Activated naive CD8-positive, alpha-beta T cell treated with anti-CD3 and anti-CD28 coated beads for 36 hours (primary cell): ENCODE measurements at regions not wholly inside any gene's neighbourhood (a gene's known extent, or its start where the extent isn't known, plus 50 kb on each side); places are given as distances from the start of the nearest gene placed in this dataset.

Experiments used
- DNase-seq: peaks from one replicate; pipeline ENCODE4 v3.0.0; 2021
- H3K27ac Mint-ChIP-seq: one replicate; pipeline ENCODE4 v1.8.0; 2022; ENCODE audit warnings: mild to moderate bottlenecking, moderate library complexity, mixed read lengths
- H3K27me3 Mint-ChIP-seq: one replicate; pipeline ENCODE4 v1.8.0; 2022; ENCODE audit warnings: mild to moderate bottlenecking, mixed read lengths
- H3K36me3 Mint-ChIP-seq: one replicate; pipeline ENCODE4 v1.8.0; 2021; ENCODE audit warnings: mild to moderate bottlenecking, mixed read lengths
- H3K4me1 Mint-ChIP-seq: one replicate; pipeline ENCODE4 v1.8.0; 2021; ENCODE audit warnings: mixed read lengths
- H3K4me3 Mint-ChIP-seq: one replicate; pipeline ENCODE4 v1.8.0; 2022; ENCODE audit warnings: mild to moderate bottlenecking, moderate library complexity, mixed read lengths
- H3K9me3 Mint-ChIP-seq: one replicate; pipeline ENCODE4 v1.8.0; 2022; ENCODE audit warnings: mixed read lengths

DNA sequence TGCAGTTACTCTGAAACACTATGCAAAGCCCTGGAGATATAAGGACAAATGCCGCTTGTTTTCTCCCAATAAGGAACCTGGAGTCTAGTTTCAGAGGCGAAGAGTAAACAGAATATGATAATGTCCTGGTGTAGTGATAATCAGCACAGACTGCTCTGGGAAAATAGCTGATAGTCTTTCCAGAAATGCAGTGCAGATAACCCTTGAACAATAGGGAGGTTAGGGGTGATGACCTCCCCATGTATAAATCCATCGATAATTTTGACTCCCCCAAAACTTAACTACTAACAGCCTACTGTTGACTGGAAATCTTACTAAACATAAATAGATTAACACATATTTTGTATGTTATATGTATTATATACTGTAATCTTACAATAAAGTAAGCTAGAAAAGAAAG lies 1280.9 kb upstream of the TENM3 start:
- Mint-ChIP-seq H3K27ac (no peak overlapping the region), H3K36me3 (no peaks in the 10 kb centered on the region), H3K4me3 (no peak overlapping the region), H3K4me1 (no peaks in the 10 kb centered on the region), H3K9me3 (peaks cover 1% of the 10 kb centered on the region), H3K27me3 (no peaks in the 10 kb centered on the region)
- DNase-seq, result no peak

DNA sequence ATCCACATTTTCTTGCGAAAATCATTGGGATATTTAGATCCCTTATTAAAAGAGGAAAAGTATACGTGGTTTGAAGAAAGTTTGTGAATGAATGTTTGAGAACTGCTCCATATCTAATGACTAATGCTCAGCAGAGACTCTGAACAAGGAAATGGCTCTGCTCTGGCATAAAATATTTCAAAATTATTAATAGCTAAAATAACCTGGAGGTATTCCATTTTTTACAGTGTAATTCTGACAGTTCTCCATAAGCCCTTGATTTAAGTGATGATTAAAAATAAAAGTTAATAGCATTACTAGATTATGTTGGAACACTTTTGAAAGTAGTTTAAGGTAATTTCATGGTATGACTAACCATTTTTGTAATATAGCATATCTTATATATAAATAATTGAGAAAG lies 1276.9 kb upstream of the TENM3 start:
- Mint-ChIP-seq H3K4me3 (no peak overlapping the region), H3K4me1 (no peaks in the 10 kb centered on the region), H3K27ac (no peak overlapping the region), H3K9me3 (peaks cover 1% of the 10 kb centered on the region), H3K36me3 (no peaks in the 10 kb centered on the region), H3K27me3 (no peaks in the 10 kb centered on the region)
- no peak for DNase-seq

DNA sequence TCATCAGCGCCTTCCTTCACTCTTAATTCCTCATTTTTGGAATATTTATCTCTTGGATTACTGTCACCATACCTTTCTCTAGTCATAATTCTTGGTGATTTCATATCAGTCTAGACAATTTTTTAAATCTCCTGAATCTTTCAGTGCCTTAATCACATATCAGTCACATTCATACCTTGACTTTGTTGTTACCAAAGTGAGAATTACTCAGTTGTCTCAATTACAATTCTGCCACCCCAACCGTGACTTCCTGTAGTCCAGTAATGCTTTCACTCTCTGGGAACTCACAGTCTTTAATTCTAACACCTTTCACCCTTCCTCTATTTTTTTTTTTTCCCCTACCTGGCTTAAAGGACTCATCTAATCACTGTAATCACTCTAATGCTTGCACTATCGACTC lies 1275.3 kb upstream of the TENM3 start:
- DNase-seq, result no peak
- H3K4me1 Mint-ChIP-seq, result no peaks in the 10 kb centered on the region
- H3K36me3 Mint-ChIP-seq, result no peaks in the 10 kb centered on the region
- H3K27ac Mint-ChIP-seq, result no peak overlapping the region
- H3K4me3 Mint-ChIP-seq, result no peak overlapping the region
- H3K27me3 Mint-ChIP-seq, result no peaks in the 10 kb centered on the region
- peaks cover 2% of the 10 kb centered on the region for H3K9me3 Mint-ChIP-seq

DNA sequence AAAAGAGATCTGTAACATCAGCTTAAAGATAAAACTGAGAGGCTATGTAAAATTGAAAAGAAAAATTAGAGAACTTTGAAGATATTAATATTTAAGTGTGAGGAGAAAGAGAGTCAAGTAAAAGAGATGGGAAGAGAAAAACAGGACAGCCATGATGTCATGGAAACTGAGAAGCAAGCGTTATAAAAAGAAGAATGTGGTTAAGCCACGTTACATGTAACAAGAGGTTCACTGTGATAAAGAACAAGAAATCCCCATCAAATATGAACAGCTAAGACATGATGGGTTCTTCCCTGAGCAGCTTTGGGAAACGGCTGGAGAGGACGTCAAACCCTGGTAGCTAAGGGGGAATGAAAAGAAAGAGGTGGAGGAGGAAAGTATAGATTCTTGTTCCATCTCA lies 1269.3 kb upstream of the TENM3 start:
- no peak overlapping the region for H3K4me3 Mint-ChIP-seq
- H3K4me1 Mint-ChIP-seq, result no peaks in the 10 kb centered on the region
- no peak overlapping the region for H3K27ac Mint-ChIP-seq
- no peaks in the 10 kb centered on the region for H3K36me3 Mint-ChIP-seq
- no peak for DNase-seq
- H3K27me3 Mint-ChIP-seq, result no peaks in the 10 kb centered on the region
- H3K9me3 Mint-ChIP-seq, result peaks cover 1% of the 10 kb centered on the region

DNA sequence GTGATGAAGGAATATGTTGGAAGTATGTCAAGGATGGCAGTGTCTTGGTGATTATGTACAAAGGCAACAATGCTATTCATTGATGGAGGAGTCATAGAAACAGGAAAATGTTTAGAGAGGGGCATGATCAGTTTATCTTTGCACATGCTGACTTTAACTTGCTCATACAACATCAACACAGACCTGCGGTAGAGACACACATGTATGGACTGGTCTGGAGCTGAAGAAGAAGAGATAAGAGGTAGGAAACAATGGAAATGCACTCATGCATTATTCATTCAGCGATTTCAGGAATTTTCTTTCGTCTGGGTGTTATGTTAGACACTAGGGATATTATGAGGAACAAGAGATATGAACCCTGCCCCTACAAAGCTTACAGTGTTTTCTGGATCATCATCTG lies 1252.3 kb upstream of the TENM3 start:
- Mint-ChIP-seq H3K36me3 (no peaks in the 10 kb centered on the region), H3K27ac (no peak overlapping the region), H3K27me3 (no peaks in the 10 kb centered on the region), H3K4me1 (no peaks in the 10 kb centered on the region), H3K4me3 (no peak overlapping the region), H3K9me3 (no peaks in the 10 kb centered on the region)
- no peak for DNase-seq

DNA sequence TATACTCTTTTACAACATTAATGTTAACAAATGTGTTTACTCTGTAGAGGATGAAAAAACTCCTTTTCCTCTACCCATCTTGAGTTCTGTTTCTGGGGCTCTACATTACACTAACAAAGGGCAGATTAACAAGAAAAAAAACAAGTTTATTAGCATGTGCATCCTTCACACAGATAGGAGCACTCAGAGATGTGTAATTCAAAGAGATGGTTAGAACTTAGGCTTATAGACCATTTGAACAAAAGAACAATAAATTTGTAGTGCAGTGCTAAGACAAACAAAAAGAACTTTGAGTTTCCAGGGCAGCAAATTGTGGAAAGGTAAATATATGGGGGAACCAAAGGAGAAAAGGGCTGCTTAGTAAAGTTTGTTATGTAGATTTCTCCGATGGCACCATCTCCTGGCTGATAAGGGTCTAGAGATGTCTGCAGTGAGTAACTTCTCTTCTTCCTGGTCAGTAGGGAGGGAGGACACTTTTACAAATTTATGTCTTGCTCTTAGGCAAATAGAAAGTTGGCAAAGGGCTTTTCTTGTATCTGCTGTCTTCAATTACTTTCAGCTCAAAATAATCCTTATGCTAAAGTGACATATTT lies 1249.9 kb upstream of the TENM3 start:
- Mint-ChIP-seq H3K4me1 (no peaks in the 10 kb centered on the region), H3K27ac (no peak overlapping the region), H3K36me3 (no peaks in the 10 kb centered on the region), H3K4me3 (no peak overlapping the region), H3K27me3 (no peaks in the 10 kb centered on the region), H3K9me3 (peaks cover 2% of the 10 kb centered on the region)
- no peak for DNase-seq

DNA sequence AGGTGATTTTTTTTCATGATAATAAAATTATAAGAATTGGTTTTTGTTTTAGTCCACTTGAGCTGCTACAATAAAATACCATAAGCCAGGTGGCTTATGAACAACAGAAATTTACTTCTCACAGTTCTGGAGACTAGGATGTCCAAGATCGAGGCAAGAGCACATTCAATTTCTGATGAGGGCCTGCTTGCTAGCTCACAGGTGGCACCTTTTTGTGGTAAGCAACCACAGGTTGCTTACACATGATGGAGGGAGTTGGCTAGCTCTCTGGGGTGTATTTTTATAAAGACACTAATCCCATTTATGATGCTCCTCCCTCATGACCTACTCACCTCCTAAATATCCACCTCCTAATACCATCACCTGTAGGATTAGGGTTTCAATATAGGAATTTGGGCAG lies 1248.5 kb upstream of the TENM3 start:
- H3K36me3 Mint-ChIP-seq, result no peaks in the 10 kb centered on the region
- H3K4me1 Mint-ChIP-seq, result no peaks in the 10 kb centered on the region
- H3K27me3 Mint-ChIP-seq, result no peaks in the 10 kb centered on the region
- DNase-seq, result no peak
- H3K27ac Mint-ChIP-seq, result no peak overlapping the region
- H3K4me3 Mint-ChIP-seq, result no peak overlapping the region
- peaks cover 2% of the 10 kb centered on the region for H3K9me3 Mint-ChIP-seq

DNA sequence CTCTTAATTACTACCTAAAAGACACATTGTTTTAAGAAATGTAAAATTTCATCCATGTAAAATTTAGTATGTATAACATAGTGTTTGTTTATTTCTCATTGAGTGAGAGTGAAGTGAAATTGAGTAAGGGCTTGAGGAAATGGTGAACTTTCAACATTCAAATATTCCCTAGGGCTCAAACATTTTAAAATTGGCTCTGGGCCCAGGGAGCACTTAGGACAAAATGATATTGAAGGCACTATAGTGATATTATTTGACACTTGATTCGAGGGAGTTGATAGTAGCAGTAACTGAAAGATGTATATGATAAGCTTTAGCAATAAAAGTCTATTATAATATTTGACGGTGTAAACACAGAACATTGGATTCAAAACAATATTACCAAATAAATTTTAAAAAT lies 1244.0 kb upstream of the TENM3 start:
- Mint-ChIP-seq H3K9me3 (peaks cover 3% of the 10 kb centered on the region), H3K4me3 (no peak overlapping the region), H3K4me1 (no peaks in the 10 kb centered on the region), H3K36me3 (no peaks in the 10 kb centered on the region), H3K27ac (no peak overlapping the region), H3K27me3 (no peaks in the 10 kb centered on the region)
- DNase-seq, result no peak

DNA sequence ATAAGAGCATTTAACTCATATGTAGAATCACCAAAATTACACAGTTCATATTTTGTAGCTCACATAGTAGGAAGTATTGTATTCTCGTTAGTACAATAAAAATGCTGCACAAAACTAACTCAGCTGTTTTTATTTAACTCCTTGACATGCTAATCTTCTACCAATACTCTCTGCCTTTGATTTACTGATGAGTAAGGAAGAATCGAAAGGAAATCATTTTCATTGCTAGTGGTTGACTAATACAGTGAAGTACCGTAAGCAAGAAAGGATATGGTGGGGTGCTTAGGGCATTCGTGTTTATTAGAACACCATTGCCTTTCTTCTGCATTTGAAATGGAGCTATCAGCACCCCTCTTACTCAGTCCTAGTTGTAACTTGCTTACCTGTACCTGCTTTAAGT lies 1239.1 kb upstream of the TENM3 start:
- Mint-ChIP-seq H3K36me3 (no peaks in the 10 kb centered on the region), H3K9me3 (peaks cover 2% of the 10 kb centered on the region), H3K27me3 (no peaks in the 10 kb centered on the region), H3K27ac (no peak overlapping the region), H3K4me3 (no peak overlapping the region), H3K4me1 (no peaks in the 10 kb centered on the region)
- no peak for DNase-seq

DNA sequence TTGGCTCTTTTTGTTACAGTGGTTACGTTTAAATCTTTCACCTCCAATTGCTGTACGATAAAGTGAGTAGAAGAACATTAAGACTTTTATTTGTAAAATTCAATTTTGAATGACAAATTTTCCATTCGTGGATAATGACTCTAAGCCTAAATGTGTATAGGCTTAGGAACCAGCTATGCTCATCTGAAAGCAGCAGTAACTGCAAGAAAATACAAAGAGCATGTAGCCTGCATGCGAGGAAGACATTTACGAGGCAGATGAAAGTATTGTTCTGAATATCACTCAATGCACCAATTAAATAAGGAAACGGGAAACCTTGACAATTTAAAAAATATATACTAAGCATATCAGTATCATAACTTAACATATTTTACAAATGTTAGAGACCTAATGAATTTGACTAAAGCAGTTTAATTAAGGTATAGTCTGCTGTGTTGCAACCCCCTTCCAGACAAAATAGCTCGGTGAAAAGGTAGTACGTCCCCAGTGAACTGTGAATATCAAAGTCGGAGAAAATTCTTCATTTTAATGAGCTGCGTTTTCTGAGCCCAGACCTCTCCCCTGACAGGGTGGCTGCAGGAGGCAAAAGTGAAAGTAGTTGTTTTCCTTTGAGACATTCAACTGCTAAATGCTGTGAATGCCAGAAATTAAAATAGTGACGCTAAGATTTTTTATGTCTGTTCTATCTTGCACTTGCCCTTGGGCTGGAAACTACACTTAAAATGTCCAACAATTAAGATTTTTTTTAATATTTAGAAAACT lies 1236.5 kb upstream of the TENM3 start:
- Mint-ChIP-seq H3K27ac (no peak overlapping the region), H3K36me3 (no peaks in the 10 kb centered on the region), H3K4me1 (no peaks in the 10 kb centered on the region), H3K4me3 (no peak overlapping the region), H3K9me3 (peaks cover 5% of the 10 kb centered on the region), H3K27me3 (no peaks in the 10 kb centered on the region)
- no peak for DNase-seq

DNA sequence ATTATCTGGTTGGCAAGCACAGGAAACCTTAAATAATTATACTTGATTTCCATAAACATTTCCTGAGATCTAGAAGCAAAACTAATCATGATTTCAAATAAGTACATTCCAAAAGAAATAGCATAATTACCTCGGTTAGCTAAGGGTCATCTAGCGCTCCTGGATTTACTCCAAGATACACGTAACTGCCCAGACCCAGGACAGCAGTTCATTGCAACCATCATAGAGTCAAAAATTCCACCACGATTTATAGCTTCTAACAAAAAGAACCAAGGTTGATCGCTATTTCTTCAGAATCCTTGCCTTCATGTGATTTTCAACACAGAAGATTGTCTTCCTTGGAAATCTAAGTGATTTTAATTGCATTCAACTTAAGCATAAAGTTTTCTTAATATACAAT lies 1235.5 kb upstream of the TENM3 start:
- H3K27me3 Mint-ChIP-seq, result no peaks in the 10 kb centered on the region
- DNase-seq, result no peak
- H3K27ac Mint-ChIP-seq, result no peak overlapping the region
- H3K4me1 Mint-ChIP-seq, result no peaks in the 10 kb centered on the region
- H3K4me3 Mint-ChIP-seq, result no peak overlapping the region
- H3K36me3 Mint-ChIP-seq, result no peaks in the 10 kb centered on the region
- H3K9me3 Mint-ChIP-seq, result peaks cover 7% of the 10 kb centered on the region

DNA sequence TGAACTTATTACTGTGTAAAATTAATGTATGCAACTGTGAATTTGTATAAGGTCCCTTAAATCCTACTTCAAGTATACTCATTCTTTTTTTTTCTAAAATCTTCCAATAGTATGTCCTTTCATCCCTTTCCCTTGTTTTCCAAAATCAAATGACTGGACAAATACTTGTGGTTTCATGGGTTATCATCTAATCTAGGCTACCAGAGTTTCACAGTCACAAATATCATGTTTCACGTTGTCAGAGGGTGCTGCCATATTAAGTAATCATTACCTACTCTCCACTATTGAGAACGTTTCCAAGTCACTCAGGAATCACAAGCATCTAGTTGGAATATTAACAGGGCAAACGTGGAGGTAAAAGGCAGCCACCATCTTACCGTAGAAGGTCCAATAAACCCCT lies 1235.0 kb upstream of the TENM3 start:
- Mint-ChIP-seq H3K27me3 (no peaks in the 10 kb centered on the region), H3K27ac (no peak overlapping the region), H3K4me1 (no peaks in the 10 kb centered on the region), H3K4me3 (no peak overlapping the region), H3K9me3 (peaks cover 8% of the 10 kb centered on the region), H3K36me3 (no peaks in the 10 kb centered on the region)
- DNase-seq, result no peak

DNA sequence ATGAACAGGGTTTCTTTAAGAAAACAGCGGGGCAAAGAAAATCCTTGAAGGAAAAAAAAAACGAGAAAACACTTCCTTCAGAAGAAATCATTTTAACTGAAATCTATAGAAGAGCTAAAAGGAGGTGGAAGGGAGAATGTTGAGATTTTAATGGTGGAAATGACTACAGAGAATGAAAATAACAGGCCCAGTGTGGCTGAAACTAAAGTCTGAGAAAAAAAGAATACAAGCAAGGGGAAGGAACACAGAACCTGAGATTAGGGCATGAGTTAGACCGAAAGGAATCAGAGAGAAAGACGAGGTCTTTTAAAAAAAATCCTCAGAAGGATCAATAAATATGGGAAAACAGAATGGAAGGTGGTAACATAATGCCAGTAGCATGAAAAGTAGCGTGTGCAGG lies 1230.0 kb upstream of the TENM3 start:
- no peak for DNase-seq
- Mint-ChIP-seq H3K27me3 (no peaks in the 10 kb centered on the region), H3K36me3 (no peaks in the 10 kb centered on the region), H3K27ac (no peak overlapping the region), H3K9me3 (peaks cover 8% of the 10 kb centered on the region), H3K4me1 (no peaks in the 10 kb centered on the region), H3K4me3 (no peak overlapping the region)

DNA sequence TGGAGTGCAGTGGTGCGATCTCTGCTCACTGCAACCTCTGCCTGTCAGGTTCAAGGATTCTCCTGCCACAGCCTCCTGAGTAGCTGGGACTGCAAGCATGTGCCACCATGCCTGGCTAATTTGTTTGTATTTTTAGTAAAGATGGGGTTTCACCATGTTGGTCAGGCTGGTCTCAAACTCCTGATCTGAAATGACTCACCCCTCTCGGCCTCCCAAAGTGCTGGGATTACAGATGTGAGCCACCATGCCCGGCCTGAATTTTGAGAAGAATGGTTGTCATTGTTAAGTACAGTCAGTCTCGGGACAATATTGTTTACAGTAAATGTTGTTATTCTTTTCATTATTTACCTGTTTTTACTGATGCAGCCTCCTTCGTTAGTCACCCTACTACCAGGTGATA lies 1226.2 kb upstream of the TENM3 start:
- H3K27me3 Mint-ChIP-seq, result no peaks in the 10 kb centered on the region
- DNase-seq, result no peak
- H3K9me3 Mint-ChIP-seq, result peaks cover 7% of the 10 kb centered on the region
- H3K27ac Mint-ChIP-seq, result no peak overlapping the region
- no peaks in the 10 kb centered on the region for H3K36me3 Mint-ChIP-seq
- H3K4me3 Mint-ChIP-seq, result no peak overlapping the region
- H3K4me1 Mint-ChIP-seq, result no peaks in the 10 kb centered on the region

DNA sequence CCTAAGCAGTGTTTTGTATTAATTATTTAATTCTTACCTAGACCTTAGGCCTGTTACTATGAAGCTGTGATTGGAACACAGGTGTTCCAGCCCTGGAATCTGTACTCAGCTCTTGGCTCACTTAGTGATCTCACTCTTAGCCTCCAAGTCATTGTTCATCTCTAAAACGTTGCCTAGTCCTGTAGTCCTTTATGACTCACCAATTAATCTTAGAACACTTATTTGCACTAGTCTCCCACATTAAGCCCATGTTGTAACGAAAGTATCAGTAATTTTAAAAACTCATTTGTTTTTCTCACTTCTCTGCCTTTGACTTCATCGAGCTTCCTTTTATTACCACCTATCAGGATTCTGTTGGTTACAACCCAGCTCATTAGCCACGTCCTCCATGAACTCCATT lies 1224.7 kb upstream of the TENM3 start:
- Mint-ChIP-seq H3K27me3 (no peaks in the 10 kb centered on the region), H3K4me1 (no peaks in the 10 kb centered on the region)

DNA sequence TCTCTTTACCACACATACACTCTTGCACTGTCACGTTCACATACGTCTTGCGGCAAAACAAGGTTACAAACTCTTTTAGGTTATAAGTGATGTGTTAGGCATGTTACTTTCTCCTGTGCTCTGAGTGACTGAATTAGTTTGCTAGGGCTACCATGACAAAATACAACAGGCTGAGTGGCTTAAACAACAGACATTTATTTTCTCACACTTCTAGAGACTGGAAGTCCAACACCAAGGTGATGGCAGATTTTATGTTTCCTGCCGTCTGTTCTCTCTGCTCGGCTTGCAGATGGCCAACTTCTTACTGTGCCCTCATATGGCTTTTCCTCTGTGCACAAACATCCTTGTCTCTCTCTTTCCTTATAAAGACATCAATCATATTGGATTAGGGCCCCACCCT lies 1224.3 kb upstream of the TENM3 start:
- Mint-ChIP-seq H3K4me3 (no peak overlapping the region), H3K36me3 (no peaks in the 10 kb centered on the region), H3K4me1 (no peaks in the 10 kb centered on the region), H3K27ac (no peak overlapping the region), H3K9me3 (peaks cover 3% of the 10 kb centered on the region), H3K27me3 (no peaks in the 10 kb centered on the region)
- DNase-seq, result no peak

More for the DNA sequence above, 1224.7 kb upstream of the TENM3 start:
- Mint-ChIP-seq H3K27ac (no peak overlapping the region), H3K4me3 (no peak overlapping the region), H3K36me3 (no peaks in the 10 kb centered on the region), H3K9me3 (peaks cover 3% of the 10 kb centered on the region)
- no peak for DNase-seq
